ENCODE measurements at regions not wholly inside any gene's neighbourhood (a gene's known extent, or its start where the extent isn't known, plus 50 kb on each side); places are given as distances from the start of the nearest gene placed in this dataset.

GRCh38 chr7:69398986-69399385 lies 199.3 kb upstream of the AUTS2 start:
- TF ChIP-seq, protein P1, sequence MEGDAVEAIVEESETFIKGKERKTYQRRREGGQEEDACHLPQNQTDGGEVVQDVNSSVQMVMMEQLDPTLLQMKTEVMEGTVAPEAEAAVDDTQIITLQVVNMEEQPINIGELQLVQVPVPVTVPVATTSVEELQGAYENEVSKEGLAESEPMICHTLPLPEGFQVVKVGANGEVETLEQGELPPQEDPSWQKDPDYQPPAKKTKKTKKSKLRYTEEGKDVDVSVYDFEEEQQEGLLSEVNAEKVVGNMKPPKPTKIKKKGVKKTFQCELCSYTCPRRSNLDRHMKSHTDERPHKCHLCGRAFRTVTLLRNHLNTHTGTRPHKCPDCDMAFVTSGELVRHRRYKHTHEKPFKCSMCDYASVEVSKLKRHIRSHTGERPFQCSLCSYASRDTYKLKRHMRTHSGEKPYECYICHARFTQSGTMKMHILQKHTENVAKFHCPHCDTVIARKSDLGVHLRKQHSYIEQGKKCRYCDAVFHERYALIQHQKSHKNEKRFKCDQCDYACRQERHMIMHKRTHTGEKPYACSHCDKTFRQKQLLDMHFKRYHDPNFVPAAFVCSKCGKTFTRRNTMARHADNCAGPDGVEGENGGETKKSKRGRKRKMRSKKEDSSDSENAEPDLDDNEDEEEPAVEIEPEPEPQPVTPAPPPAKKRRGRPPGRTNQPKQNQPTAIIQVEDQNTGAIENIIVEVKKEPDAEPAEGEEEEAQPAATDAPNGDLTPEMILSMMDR (IDR thresholded peaks at IDR 0.05 in 4 of 5, conservative IDR thresholded peaks at IDR 0.05 in 1 of 5): no peak
- TF ChIP-seq POLR2A (IDR thresholded peaks at IDR 0.05): no peak

Measured in gastrocnemius medialis (tissue), 4 donors.